Osteoblast (primary cell): ENCODE measurements at regions not wholly inside any gene's neighbourhood (a gene's known extent, or its start where the extent isn't known, plus 50 kb on each side); places are given as distances from the start of the nearest gene placed in this dataset.

Experiments
- DNase-seq: peaks from one replicate; pipeline ENCODE4 v3.0.0; 2011; ENCODE audit warnings: low spot score, mixed read lengths; ENCODE audit not compliant: insufficient read length; ENCODE audit errors: missing footprints
- H2AFZ ChIP-seq: 2 replicates; pipeline ENCODE4 v1.6.0; 2011; ENCODE audit warnings: mild to moderate bottlenecking, low read length
- H3K27ac ChIP-seq: 2 replicates; pipeline ENCODE4 v1.5.1; 2011; ENCODE audit warnings: mild to moderate bottlenecking, low read depth, low read length, moderate library complexity
- H3K27me3 ChIP-seq: 2 replicates; pipeline ENCODE4 v1.6.0; 2012; ENCODE audit warnings: mild to moderate bottlenecking, control low read depth, inconsistent platforms, low read length, moderate library complexity; ENCODE audit not compliant: insufficient read depth
- H3K36me3 ChIP-seq: 2 replicates; pipeline ENCODE4 v1.5.1; 2011; ENCODE audit warnings: mild to moderate bottlenecking, low read length, control low read depth, moderate library complexity; ENCODE audit not compliant: insufficient read depth
- H3K4me1 ChIP-seq: 2 replicates; pipeline ENCODE4 v1.5.1; 2011; ENCODE audit warnings: mild to moderate bottlenecking, low read length, control low read depth, moderate library complexity; ENCODE audit not compliant: insufficient read depth
- H3K4me2 ChIP-seq: 2 replicates; pipeline ENCODE4 v1.6.0; 2011; ENCODE audit warnings: mild to moderate bottlenecking, low read length; ENCODE audit not compliant: insufficient read depth
- H3K4me3 ChIP-seq: fragments of 200-600 bp; sonication (generic); 3 replicates; pipeline ENCODE4 v1.5.1; 2012; ENCODE audit warnings: mild to moderate bottlenecking, low read length, inconsistent platforms; ENCODE audit not compliant: insufficient read depth
- H3K79me2 ChIP-seq: 2 replicates; pipeline ENCODE4 v1.6.0; 2012; ENCODE audit warnings: mild to moderate bottlenecking, low read length, control low read depth, inconsistent platforms; ENCODE audit not compliant: insufficient read depth
- H3K9me3 ChIP-seq: 2 replicates; pipeline ENCODE4 v1.5.1; 2011; ENCODE audit warnings: low read depth, low read length, control low read depth
- H4K20me1 ChIP-seq: 2 replicates; pipeline ENCODE4 v1.6.0; 2012; ENCODE audit warnings: mild to moderate bottlenecking, low read length, control low read depth; ENCODE audit not compliant: insufficient read depth
- TF ChIP-seq, protein P1 (sequence below): IDR thresholded peaks from 2 replicates; pipeline ENCODE4 v1.5.1; 2011; ENCODE audit warnings: mild to moderate bottlenecking, low read depth, low read length, moderate library complexity; ENCODE audit errors: extremely low read depth

DNA sequence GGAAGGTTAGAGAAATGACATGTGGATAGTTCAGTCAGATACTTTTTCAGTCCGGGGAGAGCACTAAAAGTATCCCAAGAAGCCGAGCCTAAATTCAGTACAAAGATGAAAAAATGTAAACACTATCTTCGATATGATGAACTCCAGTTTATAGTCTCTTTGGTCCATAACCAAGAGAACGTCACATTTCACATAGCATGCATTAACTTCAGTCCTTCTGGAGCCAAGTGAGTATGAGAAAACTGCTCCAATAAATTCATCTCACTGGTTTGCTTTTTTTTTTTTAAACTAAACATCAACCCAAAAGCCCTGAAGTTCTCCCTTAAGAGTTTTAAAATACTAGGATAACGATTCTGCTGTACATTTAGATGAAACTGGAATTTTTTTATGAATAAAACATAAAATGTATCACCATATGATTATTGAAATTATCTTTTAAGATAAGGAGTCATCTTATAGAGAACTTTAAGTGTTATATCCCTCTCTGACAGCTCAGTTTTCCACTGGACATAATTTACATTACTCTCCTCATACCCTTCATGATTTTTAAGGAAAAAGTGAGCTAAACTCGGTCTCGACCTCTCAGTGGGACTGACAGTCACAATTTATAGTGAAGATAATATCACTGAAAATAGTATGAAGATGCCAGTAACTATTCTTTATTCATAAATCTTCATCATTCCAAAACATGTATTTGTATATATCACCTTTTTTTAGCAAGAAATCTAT lies 841.5 kb upstream of the FLRT2 start:
- H3K36me3 ChIP-seq = no peaks in the 10 kb centered on the region
- no peaks in the 10 kb centered on the region for H4K20me1 ChIP-seq
- no peaks in the 10 kb centered on the region for H3K4me1 ChIP-seq
- no peaks in the 10 kb centered on the region for H3K27me3 ChIP-seq
- H3K9me3 ChIP-seq = no peaks in the 10 kb centered on the region
- H3K4me2 ChIP-seq = no peak overlapping the region
- H3K27ac ChIP-seq = no peak overlapping the region
- no peak overlapping the region for H3K4me3 ChIP-seq
- no peak overlapping the region for H2AFZ ChIP-seq
- no peaks in the 10 kb centered on the region for H3K79me2 ChIP-seq
- TF ChIP-seq, protein P1, sequence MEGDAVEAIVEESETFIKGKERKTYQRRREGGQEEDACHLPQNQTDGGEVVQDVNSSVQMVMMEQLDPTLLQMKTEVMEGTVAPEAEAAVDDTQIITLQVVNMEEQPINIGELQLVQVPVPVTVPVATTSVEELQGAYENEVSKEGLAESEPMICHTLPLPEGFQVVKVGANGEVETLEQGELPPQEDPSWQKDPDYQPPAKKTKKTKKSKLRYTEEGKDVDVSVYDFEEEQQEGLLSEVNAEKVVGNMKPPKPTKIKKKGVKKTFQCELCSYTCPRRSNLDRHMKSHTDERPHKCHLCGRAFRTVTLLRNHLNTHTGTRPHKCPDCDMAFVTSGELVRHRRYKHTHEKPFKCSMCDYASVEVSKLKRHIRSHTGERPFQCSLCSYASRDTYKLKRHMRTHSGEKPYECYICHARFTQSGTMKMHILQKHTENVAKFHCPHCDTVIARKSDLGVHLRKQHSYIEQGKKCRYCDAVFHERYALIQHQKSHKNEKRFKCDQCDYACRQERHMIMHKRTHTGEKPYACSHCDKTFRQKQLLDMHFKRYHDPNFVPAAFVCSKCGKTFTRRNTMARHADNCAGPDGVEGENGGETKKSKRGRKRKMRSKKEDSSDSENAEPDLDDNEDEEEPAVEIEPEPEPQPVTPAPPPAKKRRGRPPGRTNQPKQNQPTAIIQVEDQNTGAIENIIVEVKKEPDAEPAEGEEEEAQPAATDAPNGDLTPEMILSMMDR = no peak
- DNase-seq = no peak

DNA sequence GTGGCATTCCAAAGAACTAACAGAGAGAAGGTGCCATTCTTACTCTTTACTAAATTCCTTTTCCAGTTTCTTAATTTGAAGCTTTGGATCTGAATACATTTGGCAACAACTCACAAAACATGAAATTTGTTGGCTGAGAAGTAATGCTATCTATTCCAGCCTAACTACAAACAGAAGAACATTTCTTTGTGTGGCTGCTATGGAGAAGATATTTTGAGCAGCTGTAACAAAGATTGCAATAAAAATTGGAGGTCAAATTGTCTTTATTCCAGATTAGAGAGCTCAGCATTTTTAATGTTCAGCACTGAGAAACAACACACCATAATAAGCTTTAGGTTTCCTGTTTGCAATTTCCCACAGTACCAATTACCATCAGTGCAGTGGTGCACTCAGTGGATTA lies 835.8 kb upstream of the FLRT2 start:
- TF ChIP-seq, protein P1 = no peak
- Histone ChIP-seq H4K20me1 (no peaks in the 10 kb centered on the region), H3K27ac (no peak overlapping the region), H2AFZ (no peak overlapping the region), H3K4me3 (no peak overlapping the region), H3K4me2 (no peak overlapping the region), H3K4me1 (no peaks in the 10 kb centered on the region), H3K9me3 (no peaks in the 10 kb centered on the region), H3K79me2 (no peaks in the 10 kb centered on the region), H3K36me3 (no peaks in the 10 kb centered on the region), H3K27me3 (no peaks in the 10 kb centered on the region)
- no peak for DNase-seq

DNA sequence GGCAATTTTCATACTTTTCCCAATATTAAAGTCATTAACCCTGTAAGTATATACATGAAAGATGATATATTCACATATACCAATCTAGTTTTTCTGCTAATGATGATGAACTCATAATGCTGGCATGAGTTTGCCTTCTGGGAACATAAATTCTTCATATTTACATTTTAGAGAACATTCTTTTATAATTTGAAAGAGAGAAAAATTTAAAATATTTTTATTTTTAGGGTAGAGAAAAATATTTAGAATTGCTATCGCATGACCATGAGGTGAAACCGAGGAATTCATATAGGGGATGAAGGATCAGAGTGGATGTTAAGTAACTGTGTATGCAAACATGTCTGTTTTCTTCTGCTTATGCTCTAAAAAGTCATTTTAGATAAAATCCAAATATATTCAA lies 825.3 kb upstream of the FLRT2 start:
- Histone ChIP-seq H4K20me1 (no peaks in the 10 kb centered on the region), H3K36me3 (no peaks in the 10 kb centered on the region), H3K4me2 (no peak overlapping the region), H3K9me3 (no peaks in the 10 kb centered on the region), H3K27ac (no peak overlapping the region), H3K79me2 (no peaks in the 10 kb centered on the region), H3K4me3 (no peak overlapping the region), H3K27me3 (no peaks in the 10 kb centered on the region), H2AFZ (no peak overlapping the region), H3K4me1 (no peaks in the 10 kb centered on the region)
- TF ChIP-seq, protein P1 = no peak
- DNase-seq = no peak

DNA sequence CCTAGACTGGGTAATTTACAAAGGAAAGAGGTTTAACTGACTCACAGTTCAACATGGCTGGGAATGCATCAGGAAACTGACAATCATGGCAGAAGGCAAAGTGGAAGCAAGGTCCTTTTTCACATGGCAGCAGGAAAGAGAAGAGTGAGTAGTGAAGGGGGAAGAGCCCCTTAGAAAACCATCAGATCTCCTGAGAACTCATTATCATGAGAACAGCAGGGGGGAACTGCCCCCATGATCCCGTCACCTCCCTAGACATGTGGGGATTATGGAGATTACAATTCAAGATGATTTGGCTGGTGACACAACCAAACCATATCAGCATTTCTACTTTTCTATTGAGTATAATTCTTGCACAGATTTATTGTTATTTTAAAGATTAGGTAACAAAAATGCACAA lies 822.1 kb upstream of the FLRT2 start:
- Histone ChIP-seq H3K36me3 (no peaks in the 10 kb centered on the region), H3K79me2 (no peaks in the 10 kb centered on the region), H3K9me3 (no peaks in the 10 kb centered on the region), H3K4me1 (no peaks in the 10 kb centered on the region), H3K27ac (no peak overlapping the region), H3K27me3 (no peaks in the 10 kb centered on the region), H4K20me1 (no peaks in the 10 kb centered on the region), H2AFZ (no peak overlapping the region), H3K4me3 (no peak overlapping the region), H3K4me2 (no peak overlapping the region)
- no peak for DNase-seq
- TF ChIP-seq, protein P1 = no peak
